ENCODE measurements at regions not wholly inside any gene's neighbourhood (a gene's known extent, or its start where the extent isn't known, plus 50 kb on each side); places are given as distances from the start of the nearest gene placed in this dataset.

- TF ChIP-seq CTCF (conservative IDR thresholded peaks at IDR 0.05; ENCODE audit: low read length) (no peak), EZH2phosphoT487 (IDR thresholded peaks at IDR 0.05; ENCODE audit: borderline replicate concordance, low read depth, low read length) (no peak)
Measured at GRCh38 chr2:12934146-12934756, 217.5 kb downstream of the TRIB2 start.
